ENCODE measurements at regions not wholly inside any gene's neighbourhood (a gene's known extent, or its start where the extent isn't known, plus 50 kb on each side); places are given as distances from the start of the nearest gene placed in this dataset.
"Not testable (repeated sequence)": the region's sequence is repeated elsewhere in the genome, so short reads cannot be mapped to it uniquely, and the experiment has no call there.

DNA sequence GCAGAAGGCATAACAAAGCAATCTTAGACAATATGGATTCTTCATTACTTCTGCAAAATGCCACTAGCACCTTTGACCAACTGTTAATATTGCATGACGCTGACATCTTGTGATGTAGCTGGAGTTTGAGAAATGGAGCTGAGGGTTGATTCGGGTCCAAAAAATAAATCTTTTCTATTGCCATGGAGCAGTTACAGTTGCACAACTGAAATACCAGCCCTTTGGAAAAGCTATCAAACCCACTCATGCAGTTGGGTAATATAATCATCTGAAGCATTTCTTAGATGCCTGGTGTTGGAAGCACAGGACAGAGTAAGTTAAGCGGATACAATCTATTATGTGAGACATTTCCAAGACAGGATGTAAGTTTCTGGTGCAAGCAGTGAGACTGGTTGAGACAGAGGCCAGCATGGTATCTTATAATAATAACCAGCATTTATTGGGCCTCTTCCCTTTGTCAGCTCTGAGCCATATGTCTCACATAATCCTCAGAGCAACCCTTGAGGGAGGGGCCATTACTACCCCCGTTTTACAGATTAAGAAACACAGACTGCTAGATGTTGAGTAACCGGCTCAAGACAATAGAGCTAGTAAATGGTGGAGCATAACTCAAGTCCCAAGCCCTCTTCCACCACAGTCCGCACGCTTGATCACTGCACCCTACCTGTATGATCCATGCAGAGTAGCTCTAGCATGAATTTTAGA lies 74.9 kb upstream of the CAPRIN1 start:
- no peak for DNase-seq (ENCODE audit: low spot score)
- 84% methylated on average over 7 of the region's 7 CpGs for WGBS (ENCODE audit: low lambda C conversion rate, missing lambda C conversion rate)
- Histone ChIP-seq H3K79me2 (no peaks in the 10 kb centered on the region), H3K9me2 (replicated peaks; ENCODE audit: insufficient read depth) (no peaks in the 10 kb centered on the region), H3K27me3 (no peaks in the 10 kb centered on the region), H3K36me3 (replicated peaks; ENCODE audit: insufficient read depth, low read depth) (no peaks in the 10 kb centered on the region), H3K4me1 (ENCODE audit: insufficient read depth) (no peaks in the 10 kb centered on the region), H3K4me2 (no peak overlapping the region), H3K4me3 (no peak overlapping the region), H3K27ac (no peak overlapping the region), H4K20me1 (ENCODE audit: insufficient read depth, poor library complexity, severe bottlenecking) (no peaks in the 10 kb centered on the region), H3K9me3 (ENCODE audit: low read depth) (no peaks in the 10 kb centered on the region), H2AFZ (no peak overlapping the region)
- TF ChIP-seq, protein P1, sequence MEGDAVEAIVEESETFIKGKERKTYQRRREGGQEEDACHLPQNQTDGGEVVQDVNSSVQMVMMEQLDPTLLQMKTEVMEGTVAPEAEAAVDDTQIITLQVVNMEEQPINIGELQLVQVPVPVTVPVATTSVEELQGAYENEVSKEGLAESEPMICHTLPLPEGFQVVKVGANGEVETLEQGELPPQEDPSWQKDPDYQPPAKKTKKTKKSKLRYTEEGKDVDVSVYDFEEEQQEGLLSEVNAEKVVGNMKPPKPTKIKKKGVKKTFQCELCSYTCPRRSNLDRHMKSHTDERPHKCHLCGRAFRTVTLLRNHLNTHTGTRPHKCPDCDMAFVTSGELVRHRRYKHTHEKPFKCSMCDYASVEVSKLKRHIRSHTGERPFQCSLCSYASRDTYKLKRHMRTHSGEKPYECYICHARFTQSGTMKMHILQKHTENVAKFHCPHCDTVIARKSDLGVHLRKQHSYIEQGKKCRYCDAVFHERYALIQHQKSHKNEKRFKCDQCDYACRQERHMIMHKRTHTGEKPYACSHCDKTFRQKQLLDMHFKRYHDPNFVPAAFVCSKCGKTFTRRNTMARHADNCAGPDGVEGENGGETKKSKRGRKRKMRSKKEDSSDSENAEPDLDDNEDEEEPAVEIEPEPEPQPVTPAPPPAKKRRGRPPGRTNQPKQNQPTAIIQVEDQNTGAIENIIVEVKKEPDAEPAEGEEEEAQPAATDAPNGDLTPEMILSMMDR (IDR thresholded peaks at IDR 0.05; ENCODE audit: poor library complexity) = no peak
- no peak for TF ChIP-seq EZH2phosphoT487 (IDR thresholded peaks at IDR 0.05; ENCODE audit: low read depth, severe bottlenecking, unreplicated experiment)
- TF ChIP-seq EZH2 (IDR thresholded peaks at IDR 0.05; ENCODE audit: borderline replicate concordance) = no peak

DNA sequence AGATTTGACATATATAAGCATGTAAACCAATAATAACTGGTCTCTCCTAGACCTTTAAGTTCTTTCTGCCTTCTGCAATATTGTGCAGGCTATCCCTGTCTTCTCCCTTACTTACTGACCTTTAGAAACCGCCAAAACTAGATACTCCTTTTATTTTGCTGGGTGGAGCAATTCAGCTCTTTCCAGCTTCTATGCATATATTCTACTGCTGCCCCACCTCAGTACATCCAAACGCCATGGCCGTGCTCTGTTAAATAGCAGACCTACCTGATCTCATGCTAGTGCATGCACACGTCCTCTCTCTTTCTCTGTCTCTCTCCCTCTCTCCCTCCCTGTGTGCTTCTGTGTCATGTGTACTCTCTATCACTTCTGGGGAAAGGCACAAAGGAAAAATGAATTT lies 76.7 kb upstream of the CAPRIN1 start:
- H3K27ac ChIP-seq = no peak overlapping the region
- H3K4me2 ChIP-seq = no peak overlapping the region
- H3K79me2 ChIP-seq = no peaks in the 10 kb centered on the region
- no peak for DNase-seq (ENCODE audit: low spot score)
- no peaks in the 10 kb centered on the region for H4K20me1 ChIP-seq (ENCODE audit: insufficient read depth, poor library complexity, severe bottlenecking)
- H3K36me3 ChIP-seq (replicated peaks; ENCODE audit: insufficient read depth, low read depth) = no peaks in the 10 kb centered on the region
- H3K4me1 ChIP-seq (ENCODE audit: insufficient read depth) = no peaks in the 10 kb centered on the region
- no peak overlapping the region for H2AFZ ChIP-seq
- TF ChIP-seq EZH2phosphoT487 (IDR thresholded peaks at IDR 0.05; ENCODE audit: low read depth, severe bottlenecking, unreplicated experiment) = no peak
- TF ChIP-seq EZH2 (IDR thresholded peaks at IDR 0.05; ENCODE audit: borderline replicate concordance) = no peak
- TF ChIP-seq, protein P1 (IDR thresholded peaks at IDR 0.05; ENCODE audit: poor library complexity) = no peak
- 82% methylated on average over 4 of the region's 4 CpGs for WGBS (ENCODE audit: low lambda C conversion rate, missing lambda C conversion rate)
- H3K9me2 ChIP-seq (replicated peaks; ENCODE audit: insufficient read depth) = no peaks in the 10 kb centered on the region
- H3K9me3 ChIP-seq (ENCODE audit: low read depth) = no peaks in the 10 kb centered on the region
- no peak overlapping the region for H3K4me3 ChIP-seq
- H3K27me3 ChIP-seq = no peaks in the 10 kb centered on the region

DNA sequence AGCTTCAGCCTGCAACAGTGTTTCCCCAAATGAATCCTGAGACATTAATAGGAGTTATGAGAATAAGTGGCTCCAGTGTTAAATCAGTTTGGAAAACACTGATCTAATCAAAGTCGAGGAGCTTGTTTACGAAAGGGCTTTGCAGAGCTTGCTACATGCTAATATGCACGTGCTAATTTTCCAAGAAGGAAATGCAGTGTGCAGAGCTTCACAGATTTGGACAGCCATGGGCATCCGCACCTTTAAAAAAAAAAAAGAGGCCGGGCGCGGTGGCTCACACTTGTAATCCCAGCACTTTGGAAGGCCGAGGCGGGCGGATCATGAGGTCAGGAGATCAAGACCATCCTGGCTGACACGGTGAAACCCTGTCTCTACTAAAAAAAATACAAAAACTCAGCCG lies 79.7 kb upstream of the LMO2 start:
- not testable (repeated sequence) for H4K20me1 ChIP-seq (ENCODE audit: insufficient read depth, poor library complexity, severe bottlenecking); H3K4me1 ChIP-seq (ENCODE audit: insufficient read depth); H3K27me3 ChIP-seq; H3K79me2 ChIP-seq; H3K9me3 ChIP-seq (ENCODE audit: low read depth); H3K4me2 ChIP-seq; H3K4me3 ChIP-seq; H3K9me2 ChIP-seq (replicated peaks; ENCODE audit: insufficient read depth); DNase-seq (ENCODE audit: low spot score); H3K36me3 ChIP-seq (replicated peaks; ENCODE audit: insufficient read depth, low read depth); H2AFZ ChIP-seq; H3K27ac ChIP-seq
- WGBS (ENCODE audit: low lambda C conversion rate, missing lambda C conversion rate) = 71% methylated on average over 12 of the region's 12 CpGs

DNA sequence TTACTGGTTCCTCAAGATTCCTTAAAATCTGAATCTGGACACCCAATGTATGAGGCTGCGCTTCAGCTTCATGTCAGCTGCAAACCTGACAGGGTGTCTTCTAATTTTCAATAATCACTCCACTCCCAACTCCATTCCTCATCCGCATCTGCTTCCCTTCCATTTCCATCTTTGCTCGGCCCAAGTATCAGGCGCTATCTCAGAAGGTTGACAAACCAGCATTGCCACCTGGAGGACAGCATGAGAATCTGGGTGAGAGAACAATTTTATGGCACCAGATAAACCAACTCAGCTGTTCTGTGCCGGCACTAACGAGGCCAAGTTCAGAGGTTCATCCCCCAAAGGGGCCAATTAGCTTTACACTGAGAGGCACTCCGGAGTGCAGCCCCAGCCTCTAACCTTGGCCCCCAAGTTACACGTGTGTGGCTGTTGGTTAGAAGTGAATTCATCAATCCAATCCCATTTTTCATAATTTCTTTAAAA lies 79.1 kb upstream of the LMO2 start:
- Histone ChIP-seq H2AFZ (no peak overlapping the region), H3K4me3 (no peak overlapping the region), H3K27ac (no peak overlapping the region), H3K4me1 (ENCODE audit: insufficient read depth) (no peaks in the 10 kb centered on the region), H3K27me3 (no peaks in the 10 kb centered on the region), H3K9me3 (ENCODE audit: low read depth) (no peaks in the 10 kb centered on the region), H3K79me2 (no peaks in the 10 kb centered on the region), H3K9me2 (replicated peaks; ENCODE audit: insufficient read depth) (no peaks in the 10 kb centered on the region), H4K20me1 (ENCODE audit: insufficient read depth, poor library complexity, severe bottlenecking) (no peaks in the 10 kb centered on the region), H3K4me2 (no peak overlapping the region), H3K36me3 (replicated peaks; ENCODE audit: insufficient read depth, low read depth) (no peaks in the 10 kb centered on the region)
- TF ChIP-seq EZH2 (IDR thresholded peaks at IDR 0.05; ENCODE audit: borderline replicate concordance) (no peak), EZH2phosphoT487 (IDR thresholded peaks at IDR 0.05; ENCODE audit: low read depth, severe bottlenecking, unreplicated experiment) (no peak)
- TF ChIP-seq, protein P1 (IDR thresholded peaks at IDR 0.05; ENCODE audit: poor library complexity) = peak; percentile 85
- 18% methylated on average over 8 of the region's 8 CpGs for WGBS (ENCODE audit: low lambda C conversion rate, missing lambda C conversion rate)
- peak; percentile 77 for DNase-seq (ENCODE audit: low spot score)
